ENCODE measurements at regions not wholly inside any gene's neighbourhood (a gene's known extent, or its start where the extent isn't known, plus 50 kb on each side); places are given as distances from the start of the nearest gene placed in this dataset.

- TF ChIP-seq, protein P1, sequence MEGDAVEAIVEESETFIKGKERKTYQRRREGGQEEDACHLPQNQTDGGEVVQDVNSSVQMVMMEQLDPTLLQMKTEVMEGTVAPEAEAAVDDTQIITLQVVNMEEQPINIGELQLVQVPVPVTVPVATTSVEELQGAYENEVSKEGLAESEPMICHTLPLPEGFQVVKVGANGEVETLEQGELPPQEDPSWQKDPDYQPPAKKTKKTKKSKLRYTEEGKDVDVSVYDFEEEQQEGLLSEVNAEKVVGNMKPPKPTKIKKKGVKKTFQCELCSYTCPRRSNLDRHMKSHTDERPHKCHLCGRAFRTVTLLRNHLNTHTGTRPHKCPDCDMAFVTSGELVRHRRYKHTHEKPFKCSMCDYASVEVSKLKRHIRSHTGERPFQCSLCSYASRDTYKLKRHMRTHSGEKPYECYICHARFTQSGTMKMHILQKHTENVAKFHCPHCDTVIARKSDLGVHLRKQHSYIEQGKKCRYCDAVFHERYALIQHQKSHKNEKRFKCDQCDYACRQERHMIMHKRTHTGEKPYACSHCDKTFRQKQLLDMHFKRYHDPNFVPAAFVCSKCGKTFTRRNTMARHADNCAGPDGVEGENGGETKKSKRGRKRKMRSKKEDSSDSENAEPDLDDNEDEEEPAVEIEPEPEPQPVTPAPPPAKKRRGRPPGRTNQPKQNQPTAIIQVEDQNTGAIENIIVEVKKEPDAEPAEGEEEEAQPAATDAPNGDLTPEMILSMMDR (IDR thresholded peaks at IDR 0.05), result no peak
- TF ChIP-seq POLR2A (IDR thresholded peaks at IDR 0.05), result no peak
- TF ChIP-seq EP300 (IDR thresholded peaks at IDR 0.05), result no peak
- no peak for TF ChIP-seq POLR2AphosphoS5 (IDR thresholded peaks at IDR 0.05)
Measured at GRCh38 chr15:62880278-62880677, 162.3 kb upstream of the TPM1 start.
